ENCODE measurements at regions not wholly inside any gene's neighbourhood (a gene's known extent, or its start where the extent isn't known, plus 50 kb on each side); places are given as distances from the start of the nearest gene placed in this dataset.

- TF ChIP-seq CTCF (IDR thresholded peaks at IDR 0.05; ENCODE audit: low read depth, low read length) = no peak
- TF ChIP-seq EZH2phosphoT487 (IDR thresholded peaks at IDR 0.05; ENCODE audit: low read depth) = no peak
These were observed 155.5 kb upstream of the VSTM2B start for GRCh38 chr19:29370276-29370675.
